Right renal cortex interstitium (tissue), 3 donors: ENCODE measurements at regions not wholly inside any gene's neighbourhood (a gene's known extent, or its start where the extent isn't known, plus 50 kb on each side); places are given as distances from the start of the nearest gene placed in this dataset.

Source experiments
- DNase-seq, 3 donors: peaks; one replicate each; pipeline ENCODE4 v3.0.0-alpha.2; 2013; ENCODE audit warnings: low read depth in 3 of 3, low spot score in 2 of 3

DNA sequence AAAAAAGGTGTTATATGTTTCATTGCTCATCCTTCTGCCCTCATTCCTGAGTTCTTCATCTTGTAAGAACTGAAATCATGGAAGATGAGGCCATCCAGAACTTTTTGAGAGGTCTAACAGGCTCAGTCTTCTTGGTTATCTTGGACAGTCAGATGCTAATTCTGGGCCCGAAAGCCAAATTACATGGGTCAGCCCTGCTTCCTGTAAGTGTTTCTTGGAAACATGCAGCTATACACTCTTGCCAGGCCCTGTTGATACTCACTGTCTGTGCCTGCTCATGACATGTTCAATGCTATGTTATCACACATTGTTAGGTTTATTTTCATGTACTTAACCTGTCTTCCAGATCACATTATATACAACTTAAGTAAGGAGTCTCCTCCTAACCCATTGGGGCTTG, 542.5 kb downstream of the NUF2 start:
- DNase-seq: no peak

GRCh38 chr1:163866564-163866963, 544.8 kb downstream of the NUF2 start:
- DNase-seq: no peak

DNA sequence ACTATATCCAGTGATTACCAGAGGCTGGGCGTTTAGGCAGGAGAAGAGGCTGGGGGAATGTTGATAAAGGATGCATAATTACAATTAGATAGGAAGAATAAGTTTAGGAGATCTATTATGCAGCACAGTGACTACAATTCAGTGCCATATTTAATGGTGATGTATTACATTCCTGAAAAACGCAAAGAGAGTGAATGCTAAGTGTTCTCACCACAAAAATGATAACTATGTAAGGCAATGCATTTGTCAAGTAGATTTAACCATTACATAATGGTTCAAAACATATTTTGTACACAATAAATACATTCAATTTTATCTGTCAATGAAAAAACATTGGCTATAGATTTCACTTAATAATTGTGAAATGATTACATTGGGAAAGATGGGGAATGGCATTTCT, 548.9 kb downstream of the NUF2 start:
- no peak for DNase-seq

- no peak for DNase-seq
These were observed 550.3 kb downstream of the NUF2 start for GRCh38 chr1:163872067-163872466.

- no peak for DNase-seq
These were observed 552.3 kb downstream of the NUF2 start for GRCh38 chr1:163874070-163874469.

GRCh38 chr1:163875200-163875926, 553.6 kb downstream of the NUF2 start:
- DNase-seq: no peak

- DNase-seq: no peak
These were observed 554.2 kb downstream of the NUF2 start for GRCh38 chr1:163875927-163876320.

DNA sequence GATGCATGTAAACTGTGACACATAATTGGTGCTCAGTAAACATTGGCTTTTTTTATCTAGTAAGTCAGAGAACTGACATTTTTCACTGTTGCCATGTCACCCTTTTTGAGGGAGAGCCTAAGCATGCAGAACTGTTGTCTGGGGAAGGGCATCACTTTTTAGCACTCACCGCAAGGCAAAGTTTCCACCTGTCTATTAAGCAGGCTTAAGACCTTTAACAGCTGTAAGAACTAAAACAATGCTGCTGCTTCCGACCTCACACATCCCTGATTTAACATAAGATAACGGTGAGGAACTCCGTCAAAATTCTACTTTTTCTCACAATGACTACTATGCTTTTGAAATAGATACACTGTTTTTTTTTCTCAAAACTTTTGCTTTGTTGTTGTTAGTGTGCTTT, 554.8 kb downstream of the NUF2 start:
- DNase-seq: no peak

DNA sequence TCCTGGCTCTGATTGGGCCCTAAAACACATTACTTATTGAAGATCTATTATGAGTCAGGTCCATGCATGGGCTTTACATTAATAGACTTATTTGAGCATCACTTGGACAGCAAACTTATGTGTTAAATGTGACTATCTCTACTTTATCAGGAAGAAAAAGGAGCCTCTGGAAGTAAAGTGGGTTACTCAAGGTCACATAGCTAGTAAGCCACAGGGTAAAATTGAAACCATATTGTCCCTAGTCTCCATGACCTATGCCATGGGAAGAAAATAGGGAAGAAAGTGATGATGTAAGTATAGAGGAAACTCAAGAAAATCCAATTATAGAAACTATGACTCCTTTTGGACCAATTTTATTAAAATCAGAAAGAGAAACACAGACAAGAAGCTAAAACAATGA, 555.3 kb downstream of the NUF2 start:
- DNase-seq: no peak

DNA sequence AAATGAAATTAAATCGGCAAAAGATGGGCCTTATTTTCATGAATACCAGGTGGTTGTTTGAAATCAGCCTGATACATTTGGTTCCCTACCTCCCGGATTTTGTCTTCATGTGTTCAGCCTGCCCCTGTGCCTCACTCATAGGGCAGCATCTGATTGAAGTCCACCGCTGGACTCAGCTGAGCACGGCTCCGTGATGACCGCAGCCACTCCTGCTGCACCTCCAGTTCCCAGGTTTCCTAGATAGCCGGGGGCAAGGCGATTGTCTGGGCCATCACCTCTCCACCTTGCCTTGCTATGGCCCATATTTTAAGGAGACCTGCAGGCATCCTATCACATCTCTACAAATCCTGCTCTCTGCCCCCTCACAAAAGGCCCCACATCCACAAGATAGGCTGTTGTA, 563.8 kb downstream of the NUF2 start:
- no peak for DNase-seq

GRCh38 chr1:163896001-163896400, 574.2 kb downstream of the NUF2 start:
- no peak for DNase-seq

DNA sequence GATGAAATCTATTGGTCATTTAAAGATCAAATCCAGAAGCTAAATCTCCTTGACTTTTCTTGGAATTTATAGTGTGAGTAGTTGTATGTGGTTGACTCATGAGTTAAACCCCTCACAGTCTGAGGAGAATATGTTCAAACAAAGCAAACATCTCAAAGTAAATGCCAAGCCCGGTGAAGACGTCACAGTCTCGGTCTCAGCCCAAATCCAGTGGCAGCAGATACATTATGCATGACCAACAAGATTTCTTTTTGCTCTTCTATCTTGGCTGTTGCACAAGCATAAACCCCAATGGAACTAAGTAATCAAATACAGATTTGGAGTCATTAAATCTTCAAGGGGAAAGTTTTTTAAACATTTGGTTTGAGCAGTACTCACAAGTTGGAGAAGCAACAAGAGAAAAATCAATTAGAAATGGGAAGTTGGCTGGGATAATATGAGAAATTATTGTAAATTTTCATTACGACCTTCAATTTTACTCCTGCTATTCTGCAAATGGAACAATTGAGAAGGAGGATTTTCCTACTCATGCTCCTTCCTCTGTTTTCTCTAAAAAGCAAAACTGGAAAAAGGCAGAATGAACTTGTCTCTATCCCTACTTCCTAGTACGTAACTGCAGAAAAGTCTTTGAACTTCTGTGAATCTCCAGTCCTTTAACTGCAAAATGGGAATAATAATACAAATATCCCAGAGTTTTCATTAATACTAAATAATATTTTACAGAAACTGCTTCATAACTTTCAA, 575.8 kb downstream of the NUF2 start:
- DNase-seq: no peak

DNA sequence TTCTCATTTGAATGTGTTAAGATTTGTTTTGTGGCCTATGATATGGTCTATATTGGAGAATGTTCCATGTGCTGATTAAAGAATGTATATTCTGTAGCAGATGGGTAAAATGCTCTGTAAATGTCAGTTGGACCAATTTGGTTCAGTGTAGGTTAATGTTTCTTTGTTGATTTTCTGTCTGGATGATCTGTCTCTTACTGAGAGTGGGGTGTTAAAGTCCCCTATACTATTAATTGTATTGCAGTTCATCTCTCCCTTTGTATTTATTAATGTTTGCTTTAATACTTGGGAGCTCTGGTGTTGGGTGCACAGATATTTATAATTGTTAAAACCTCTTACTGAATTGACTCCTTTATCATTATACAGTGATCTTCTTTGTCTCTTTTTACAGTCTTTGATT, 584.5 kb downstream of the NUF2 start:
- no peak for DNase-seq

DNA sequence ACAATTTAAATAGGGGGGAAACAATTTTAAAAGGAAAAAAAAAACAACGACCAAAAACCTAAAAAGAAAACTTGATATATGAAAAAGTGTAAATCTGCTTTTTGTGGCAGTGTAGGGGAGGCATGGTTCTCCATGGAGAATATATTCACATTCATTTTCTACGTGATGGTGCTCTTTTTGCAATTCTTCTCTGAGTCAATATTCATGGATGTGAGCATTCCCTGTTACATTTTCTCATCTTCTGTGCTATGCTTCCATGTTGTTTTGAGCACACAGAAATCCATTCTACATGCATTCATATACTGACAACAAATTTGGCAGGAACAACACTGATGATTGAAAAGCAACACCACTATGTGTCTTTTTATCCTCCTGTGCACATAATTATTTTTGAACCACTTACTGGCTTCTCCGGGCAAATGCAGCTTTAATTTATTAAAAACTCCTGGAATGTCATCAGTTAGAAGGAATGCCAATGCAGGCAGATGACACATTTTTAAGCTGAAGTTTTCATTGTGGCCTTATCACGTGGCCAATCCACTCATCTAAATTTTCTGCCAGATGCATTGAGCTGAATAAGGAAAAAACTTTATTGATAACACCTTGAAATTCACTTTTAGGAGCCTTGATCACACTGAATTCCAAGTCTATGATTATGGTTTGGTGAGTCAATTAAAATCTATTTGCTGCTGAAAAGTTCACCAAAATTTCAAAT, 590.6 kb downstream of the NUF2 start:
- DNase-seq: no peak

DNA sequence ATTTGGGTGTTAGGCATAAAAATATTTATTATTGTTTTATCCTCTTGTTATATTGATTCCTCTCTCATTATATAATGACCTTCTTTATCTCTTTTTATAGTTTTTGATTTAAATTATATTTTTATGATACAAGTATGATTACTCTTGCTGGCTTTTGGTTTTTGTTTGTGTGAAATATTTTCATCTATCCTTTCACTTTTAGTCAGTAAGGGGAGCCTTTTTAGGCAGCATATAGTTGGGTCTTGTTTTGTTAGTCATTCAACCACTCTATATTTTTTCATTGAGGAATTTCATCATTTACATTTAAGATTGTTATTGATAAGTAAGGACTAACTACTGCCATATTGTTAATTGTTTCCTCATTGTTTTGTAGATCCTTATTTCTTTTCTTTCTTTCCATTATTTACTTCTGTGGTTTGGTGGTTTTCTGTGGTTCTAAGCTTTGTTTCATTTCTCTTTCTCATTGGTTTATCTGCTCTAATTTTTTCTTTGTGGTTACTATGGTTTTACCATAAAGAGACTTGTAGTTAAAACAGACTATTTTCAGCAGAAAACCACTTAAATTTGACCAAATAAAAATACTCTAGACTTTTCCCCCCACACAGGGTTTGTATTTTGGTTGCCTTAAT, 593.1 kb downstream of the NUF2 start:
- no peak for DNase-seq

DNA sequence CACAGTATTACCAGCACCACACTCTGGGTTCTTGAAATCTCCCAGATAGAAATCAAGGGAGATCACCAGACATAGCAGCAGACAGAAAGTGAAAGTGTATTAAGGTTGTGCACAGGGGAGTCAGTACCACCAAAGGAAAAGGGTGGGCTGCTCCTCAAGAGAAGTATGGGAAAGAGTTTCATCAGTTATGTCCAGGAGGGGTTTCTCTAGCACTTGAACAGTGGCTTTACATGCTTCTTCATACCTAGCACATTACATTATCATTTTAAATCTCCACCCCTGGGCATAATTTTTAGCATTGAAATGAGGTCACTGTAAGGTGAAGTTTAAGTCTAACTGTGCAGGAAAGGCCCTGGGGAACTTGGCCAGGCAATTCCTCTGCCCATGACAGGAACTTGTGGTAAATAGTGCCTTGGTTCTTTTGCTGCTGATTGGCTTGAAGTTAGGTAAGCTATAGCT, 601.0 kb downstream of the NUF2 start:
- no peak for DNase-seq

- DNase-seq: no peak
These were observed 602.3 kb downstream of the NUF2 start for GRCh38 chr1:163924041-163924440.

- DNase-seq: no peak
These were observed 605.7 kb downstream of the NUF2 start for GRCh38 chr1:163927493-163927892.

- no peak for DNase-seq
These were observed 606.3 kb downstream of the NUF2 start for GRCh38 chr1:163928069-163928468.

GRCh38 chr1:163928651-163929050, 606.9 kb downstream of the NUF2 start:
- DNase-seq: no peak

DNA sequence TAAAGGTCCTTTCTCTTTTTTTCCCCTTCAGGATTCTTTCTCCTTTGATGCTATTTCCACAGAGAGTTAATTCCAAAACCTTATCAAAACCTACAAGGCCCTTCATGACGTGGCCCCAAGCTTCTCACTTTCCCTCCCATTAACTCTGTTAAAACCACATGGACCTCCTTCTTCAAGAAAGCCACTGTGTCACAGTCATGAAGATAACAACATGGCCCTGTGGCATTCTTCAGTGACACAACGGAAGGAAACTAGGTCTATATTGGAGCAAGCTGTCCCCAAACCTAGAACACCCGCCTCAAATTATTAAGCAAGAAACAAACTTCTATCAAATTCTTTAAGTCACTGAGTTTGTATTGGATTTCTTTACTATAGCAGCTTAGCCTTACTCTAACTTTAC, 611.1 kb downstream of the NUF2 start:
- no peak for DNase-seq
